PFSK-1 (cell line): ENCODE measurements at regions not wholly inside any gene's neighbourhood (a gene's known extent, or its start where the extent isn't known, plus 50 kb on each side); places are given as distances from the start of the nearest gene placed in this dataset.

Source experiments
- POLR2AphosphoS5 ChIP-seq: IDR thresholded peaks from 2 replicates; pipeline ENCODE4 v1.6.1; 2012; ENCODE audit warnings: low read depth, mild to moderate bottlenecking, control low read depth, low read length, moderate library complexity
- SIN3A ChIP-seq: IDR thresholded peaks from 2 replicates; pipeline ENCODE4 v1.6.1; 2012; ENCODE audit warnings: mild to moderate bottlenecking, low read length, moderate library complexity, borderline replicate concordance; ENCODE audit not compliant: insufficient read depth

DNA sequence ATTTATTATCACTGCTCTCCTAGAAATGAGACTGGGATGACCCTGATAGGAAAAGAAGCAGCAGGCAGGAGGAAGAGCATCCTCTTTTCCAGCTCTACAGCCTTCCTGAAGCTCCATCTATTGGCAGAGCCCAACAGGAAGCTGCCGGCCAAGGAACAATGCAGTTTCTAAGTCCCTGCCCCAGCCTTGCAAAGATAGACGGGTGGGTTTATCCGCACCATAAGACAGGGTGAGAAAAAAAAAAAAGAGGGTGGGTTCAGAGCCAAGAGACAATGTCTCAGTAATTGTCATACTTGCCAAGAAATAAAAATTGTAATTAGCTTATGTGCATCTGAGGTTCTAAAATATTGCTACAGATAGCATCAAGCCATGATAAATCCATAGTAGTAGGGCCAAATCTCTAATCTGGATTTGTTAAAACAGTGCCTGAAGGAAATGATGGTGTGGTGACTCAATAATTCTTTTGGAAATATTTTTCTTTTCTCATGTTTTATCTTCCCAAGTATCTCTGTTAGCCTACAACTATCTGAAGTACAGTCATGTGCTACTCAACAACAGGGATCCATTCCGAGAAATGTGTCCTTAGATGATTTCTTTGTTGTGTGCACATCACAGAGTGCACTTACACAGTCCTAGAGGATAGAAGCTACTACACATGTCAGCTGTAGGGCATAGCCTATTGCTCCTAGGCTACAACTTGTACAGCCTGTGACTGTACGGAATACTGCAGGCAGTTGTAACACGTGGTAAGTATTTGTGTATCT lies 242.9 kb upstream of the CXCL12 start:
- TF ChIP-seq SIN3A = no peak
- TF ChIP-seq POLR2AphosphoS5 = no peak
